NOMO-1 treated with DMSO at 0.1 percent for 48 hours (cell line): ENCODE measurements at regions not wholly inside any gene's neighbourhood (a gene's known extent, or its start where the extent isn't known, plus 50 kb on each side); places are given as distances from the start of the nearest gene placed in this dataset.

ENCODE experiments used
- DNase-seq: peaks from one replicate; lab custom pipeline; 2025; ENCODE audit not compliant: unreplicated experiment; lab: John Stamatoyannopoulos, UW

DNA sequence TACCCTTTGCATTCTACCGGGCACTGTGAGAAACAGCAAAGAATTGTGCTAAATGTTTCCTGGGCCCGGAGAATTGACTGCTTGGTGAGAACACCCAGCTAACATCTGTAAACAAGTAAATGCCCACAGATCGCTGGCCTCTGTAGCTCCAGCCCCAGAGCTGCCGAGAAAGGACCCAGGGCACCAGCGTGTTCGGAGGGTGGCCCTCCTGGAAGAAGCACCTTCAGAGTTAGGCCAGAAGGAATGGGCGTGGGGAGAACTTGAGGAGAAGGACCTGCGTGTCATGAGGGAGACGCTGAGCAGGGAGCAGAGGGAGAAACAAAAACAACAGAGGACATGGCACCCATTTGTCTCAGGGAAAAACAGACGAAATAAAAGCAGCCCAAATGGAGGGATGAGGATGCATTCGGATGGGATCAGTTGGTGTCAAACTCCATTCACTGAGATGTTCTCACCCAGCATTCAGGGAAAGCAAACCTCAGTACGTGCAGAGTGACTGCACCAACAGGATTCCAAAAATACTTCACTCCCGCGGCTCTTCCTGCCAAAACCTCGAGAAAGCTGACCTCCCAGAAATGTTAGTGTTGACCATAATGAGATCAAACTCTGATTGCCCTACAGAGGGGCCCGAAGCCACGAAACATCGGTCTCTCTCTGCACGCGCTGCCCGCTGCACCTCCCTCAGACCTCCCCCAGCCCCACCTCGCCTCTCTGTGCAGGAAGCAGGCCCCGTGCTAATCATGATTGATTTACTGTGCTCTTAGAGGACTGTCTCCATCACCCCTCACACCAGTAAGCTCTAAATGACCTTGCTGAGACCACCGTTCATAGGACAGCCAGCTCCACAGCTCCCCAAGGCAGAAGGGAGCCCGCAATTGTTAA, 376.3 kb upstream of the SALL3 start:
- DNase-seq, result no peak

- no peak for DNase-seq
Observed at GRCh38 chr18:78605255-78605654, 374.4 kb upstream of the SALL3 start.

DNA sequence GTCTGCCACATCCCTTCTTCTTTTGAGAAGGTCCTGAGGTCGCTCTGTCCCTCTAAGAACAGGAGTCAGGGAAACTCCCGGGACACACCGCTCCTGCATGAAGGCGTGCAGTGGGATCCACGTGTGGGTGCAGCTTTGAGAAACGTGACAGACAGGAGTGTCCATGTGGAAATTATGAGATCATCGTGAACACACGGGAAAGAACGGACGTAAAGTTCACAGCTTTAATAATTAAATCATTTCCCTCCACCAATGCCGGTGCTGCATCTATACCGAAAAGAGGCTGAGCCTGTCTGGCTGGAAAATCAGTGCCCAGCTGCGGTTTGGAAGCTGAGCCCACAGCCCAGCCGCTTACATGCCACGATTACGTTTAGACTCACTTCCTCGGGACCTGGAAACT, 372.4 kb upstream of the SALL3 start:
- no peak for DNase-seq

- DNase-seq, result no peak
Observed at GRCh38 chr18:78607784-78608183, 371.8 kb upstream of the SALL3 start.

DNA sequence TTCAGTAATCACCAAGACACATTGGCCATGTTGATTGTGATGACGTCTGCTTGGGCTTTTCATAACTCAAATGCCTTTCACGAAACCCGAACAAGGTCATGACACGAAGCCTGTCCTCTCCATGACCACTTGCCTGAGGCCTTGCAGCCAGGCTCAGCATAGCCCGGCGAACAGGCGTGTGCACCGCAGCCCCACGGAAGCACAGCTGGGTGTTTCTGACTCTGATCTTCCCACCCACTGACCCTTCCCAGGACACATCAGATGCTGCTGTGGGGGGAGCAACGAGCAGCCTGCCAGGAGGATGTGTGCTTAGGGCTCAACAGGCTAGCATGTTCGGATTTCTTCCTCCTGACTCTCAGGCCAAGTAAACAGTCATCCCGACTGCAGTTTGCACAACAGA, 369.4 kb upstream of the SALL3 start:
- no peak for DNase-seq

DNA sequence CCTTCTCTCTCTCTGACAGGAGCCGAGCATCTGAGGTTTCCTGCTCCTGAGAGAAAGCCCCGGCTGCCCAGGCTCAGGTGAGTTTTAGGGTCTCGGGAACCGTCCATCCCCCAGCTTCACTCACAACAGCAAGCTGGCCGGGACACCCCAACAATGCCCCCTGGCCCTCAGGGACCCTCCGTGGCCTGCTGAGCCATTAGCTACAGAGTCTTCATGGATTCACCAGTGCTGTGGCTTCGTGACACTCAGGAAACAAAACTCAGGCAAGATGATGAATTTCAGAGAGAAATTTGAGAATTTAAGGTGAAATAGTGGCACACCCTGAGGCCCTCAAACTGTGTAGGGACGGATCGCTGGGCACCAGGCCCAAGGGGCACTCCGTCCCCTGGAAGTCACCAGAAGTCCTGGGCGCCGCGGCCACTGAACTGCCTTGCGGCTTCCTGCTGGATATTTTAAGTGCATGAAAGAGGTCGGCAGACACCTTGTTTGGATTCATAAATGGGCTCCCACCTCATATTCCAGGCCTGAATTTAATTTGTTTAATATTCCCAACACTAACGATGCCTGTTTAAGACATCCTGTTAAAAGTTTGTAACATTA, 368.3 kb upstream of the SALL3 start:
- DNase-seq, result no peak

GRCh38 chr18:78611869-78612268, 367.7 kb upstream of the SALL3 start:
- DNase-seq, result no peak

DNA sequence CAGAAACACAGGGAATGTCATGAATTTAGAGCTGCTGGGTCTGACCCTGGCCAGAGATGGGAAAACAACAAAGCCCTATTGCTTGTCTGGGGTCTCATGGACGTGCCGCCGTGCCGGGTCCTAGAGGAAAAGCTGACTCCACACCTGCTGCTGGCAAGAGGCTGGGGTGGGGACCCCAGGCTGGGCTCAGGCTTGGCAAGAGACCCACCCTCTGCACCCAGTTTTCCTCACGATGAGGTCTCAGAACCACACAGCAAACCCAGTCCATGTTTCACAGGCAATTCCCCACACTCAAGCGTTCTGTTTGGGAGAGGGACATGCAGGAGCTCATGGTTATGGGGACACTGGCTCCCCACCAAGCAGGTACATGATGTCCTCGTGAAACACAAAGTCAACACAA, 367.3 kb upstream of the SALL3 start:
- no peak for DNase-seq

GRCh38 chr18:78612801-78613200, 366.8 kb upstream of the SALL3 start:
- no peak for DNase-seq

- no peak for DNase-seq
Observed at GRCh38 chr18:78618726-78619125, 360.9 kb upstream of the SALL3 start.

DNA sequence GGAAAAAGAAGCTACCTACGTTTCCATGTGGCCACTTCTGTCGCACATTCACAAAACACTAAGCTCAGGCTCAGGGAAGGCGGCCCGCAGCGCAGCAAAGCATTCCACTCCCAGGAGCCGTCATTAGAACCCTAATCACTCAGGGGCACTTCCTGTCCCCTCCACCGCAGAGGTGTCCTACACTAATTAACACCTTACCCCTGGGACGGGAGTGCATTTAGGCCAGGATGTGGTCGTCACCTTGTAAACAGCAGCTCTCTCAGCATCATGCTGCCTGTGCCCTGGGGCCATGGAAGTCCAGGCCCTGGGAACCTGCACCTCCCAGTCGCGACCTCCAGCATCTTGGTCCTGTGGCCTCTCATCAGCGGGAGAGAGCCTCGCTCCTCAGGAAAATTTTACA, 359.8 kb upstream of the SALL3 start:
- no peak for DNase-seq

- no peak for DNase-seq
Observed at GRCh38 chr18:78620326-78620725, 359.3 kb upstream of the SALL3 start.

DNA sequence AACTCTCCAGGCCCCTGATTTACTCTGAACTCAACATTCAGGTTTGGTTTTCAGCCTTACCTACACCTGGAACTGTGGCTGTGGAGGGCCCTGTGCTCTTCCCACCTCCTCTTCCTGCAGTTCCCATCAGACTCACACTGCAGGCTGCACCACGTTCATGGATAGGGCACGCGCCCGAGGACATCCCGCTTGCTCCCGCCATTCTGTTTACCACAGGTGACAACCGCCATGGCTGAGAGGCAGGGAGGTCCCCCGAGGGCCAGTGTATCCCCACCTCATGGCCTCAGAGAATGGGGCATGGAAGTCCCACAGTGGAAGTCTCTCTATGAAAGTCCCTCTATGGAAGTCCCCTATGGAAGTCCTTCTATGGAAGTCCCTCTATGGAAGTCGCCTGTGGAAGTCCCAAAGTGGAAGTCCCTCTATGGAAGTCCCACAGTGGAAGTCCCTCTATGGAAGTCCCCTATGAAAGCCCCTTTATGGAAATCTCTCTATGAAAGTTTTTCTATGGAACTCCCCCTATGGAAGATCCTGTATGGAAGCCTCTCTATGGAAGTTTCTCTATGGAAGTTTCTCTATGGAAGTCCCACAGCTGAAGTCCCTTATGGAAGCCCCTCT, 358.4 kb upstream of the SALL3 start:
- DNase-seq, result no peak

DNA sequence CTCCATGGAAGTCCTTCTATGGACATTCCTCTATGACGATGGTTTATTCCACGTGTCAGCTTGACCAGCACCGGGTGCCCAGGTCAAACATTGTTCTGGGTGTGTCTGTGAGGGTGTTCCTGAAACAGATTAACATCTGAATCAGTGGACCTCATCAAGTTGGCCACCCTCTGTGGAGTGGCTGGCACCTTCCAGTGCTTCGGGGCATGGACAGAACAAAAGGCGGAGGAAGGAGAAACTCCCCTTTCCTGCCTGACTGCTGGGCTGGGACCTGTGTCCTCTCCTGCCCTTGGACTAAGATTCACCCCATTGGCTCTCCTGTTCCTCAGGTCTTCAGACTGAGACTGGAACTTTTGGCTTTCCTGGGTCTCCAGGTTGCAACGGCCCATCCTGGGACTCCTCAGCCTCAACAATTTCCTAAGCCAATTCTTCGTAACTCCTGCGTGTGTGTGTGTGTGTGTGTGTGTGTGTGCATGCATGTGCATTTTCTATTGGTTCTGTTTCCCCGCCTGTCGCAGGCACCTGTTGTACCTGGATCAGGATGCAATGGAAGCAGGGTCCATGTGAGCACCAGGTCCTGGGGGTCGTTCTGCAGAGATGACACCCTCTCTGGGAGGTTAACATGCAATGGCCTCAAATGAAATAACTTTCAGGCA, 357.2 kb upstream of the SALL3 start:
- DNase-seq, result no peak

- no peak for DNase-seq
Observed at GRCh38 chr18:78622907-78623541, 356.6 kb upstream of the SALL3 start.

DNA sequence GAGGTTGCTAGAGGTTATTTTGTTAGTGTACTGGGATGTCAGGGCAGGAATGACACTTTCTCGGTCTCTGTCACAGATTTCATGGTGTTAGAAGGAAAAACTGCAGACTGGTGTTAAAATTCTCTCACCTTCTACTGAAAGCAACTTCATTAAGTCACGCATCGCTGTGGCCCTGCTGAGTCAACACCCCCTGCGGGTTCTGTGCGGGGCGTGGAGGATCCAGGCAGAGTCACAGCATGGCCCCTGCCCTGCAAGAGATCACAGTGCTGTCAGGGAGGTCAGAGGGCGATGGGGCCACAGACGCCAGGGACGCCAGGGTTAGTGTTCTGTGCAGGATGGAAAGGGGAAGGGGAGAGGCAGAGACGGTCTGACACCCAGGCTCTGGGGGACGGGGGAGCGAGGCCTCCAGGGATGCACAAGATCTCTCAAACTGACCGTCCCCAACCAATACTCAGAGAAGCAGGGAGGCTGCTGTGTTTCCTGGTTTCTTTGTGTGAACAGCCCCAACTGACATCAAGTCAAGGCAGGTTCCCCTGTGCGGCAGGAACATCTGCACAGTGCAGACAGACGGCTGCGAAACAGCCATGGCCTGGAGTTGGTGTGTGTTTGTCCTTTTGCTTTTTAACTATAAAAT, 354.9 kb upstream of the SALL3 start:
- no peak for DNase-seq

DNA sequence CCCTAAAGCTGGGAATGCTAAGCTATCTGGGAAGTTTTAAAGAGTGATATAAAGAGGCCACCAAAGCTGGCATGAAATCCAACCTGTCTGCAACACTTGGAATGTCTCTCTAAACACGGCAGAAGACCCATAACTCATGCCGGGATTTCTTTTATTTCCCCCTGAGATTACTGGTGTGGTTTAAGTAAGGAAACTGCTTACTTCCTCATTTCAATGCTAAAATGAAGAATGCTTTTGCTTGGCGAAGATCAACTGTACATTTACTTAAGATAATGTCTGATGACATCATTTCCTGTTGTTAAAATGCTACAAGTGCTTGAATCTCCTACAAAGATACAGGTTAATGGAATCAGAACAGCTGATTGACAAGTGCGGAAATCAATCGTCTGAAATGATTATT, 353.8 kb upstream of the SALL3 start:
- peak; percentile 90 for DNase-seq

DNA sequence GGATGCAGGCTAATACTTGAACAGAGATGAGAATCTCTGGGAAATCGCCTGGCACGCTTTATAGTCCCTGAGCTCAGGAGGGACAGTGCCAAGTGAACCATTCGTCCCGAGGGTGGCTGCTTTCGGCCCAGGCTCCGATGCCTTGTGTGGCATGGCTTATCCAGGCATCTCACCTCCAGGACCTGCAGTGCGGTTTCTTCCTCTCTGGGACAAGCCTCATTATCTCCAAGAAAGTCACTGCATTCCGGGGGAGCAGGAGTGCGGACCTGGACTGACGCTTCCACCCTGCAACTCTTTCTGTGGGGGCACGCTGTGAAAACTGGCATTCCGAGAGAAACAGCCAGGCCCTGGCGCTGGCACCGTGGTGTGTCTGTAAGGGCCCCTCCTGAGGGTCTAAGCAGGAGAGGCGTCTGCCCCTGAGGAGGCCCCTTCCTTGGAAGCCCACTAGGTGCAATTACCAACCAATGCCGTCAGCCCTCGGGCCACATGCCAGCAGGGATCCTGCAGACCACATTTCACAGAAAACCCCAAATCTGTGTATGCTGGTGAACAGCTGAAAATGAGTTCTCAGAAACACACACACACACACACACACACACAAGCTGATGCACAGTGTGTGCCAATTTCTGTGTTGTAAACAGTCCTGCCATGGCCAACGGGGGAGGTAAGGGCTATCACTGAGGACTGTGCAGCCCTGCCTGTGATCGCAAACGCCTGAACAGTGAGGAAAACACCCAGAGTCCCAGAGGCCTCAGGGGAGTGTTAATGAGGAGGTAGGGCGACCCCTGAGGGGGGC, 351.9 kb upstream of the SALL3 start:
- no peak for DNase-seq

DNA sequence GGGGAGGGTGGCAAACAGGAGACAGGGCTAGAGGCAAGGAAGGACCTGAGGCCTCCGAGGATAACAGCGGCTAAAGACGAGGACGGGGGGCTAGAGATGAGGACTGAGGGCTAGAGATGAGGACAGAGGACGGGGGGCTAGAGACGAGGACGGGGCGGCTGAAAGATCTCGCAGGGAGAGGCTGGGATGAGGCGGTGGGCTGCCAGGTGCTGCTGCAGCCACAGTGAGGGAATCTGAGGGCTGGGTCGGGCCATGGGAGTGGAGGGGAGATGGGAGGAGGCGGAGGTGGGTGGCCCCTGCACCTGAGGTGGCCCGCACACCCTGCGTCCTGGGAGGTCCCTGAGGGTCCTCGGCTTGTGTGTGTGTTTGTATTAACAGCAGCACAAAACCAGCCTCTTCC, 350.2 kb upstream of the SALL3 start:
- no peak for DNase-seq

DNA sequence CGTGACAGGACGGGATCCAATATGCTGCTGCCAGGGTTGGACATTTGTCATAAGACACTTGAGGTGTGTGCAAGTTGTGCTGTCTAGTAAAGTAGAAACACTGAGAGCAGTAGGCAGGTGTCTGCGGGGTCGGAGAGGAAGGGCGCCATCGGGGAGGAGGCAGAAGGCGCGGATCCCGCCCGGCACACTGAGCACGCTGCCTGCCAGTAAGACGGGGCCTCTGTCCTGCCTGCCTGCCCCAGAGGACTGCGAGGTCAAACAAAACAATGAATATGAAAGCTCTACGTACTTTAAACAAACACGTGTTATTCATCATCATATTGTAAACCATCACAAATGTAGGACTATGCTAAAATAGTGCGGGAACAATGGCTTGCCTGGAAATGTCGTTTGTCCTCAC, 349.3 kb upstream of the SALL3 start:
- DNase-seq, result no peak
